ENCODE measurements at regions not wholly inside any gene's neighbourhood (a gene's known extent, or its start where the extent isn't known, plus 50 kb on each side); places are given as distances from the start of the nearest gene placed in this dataset.
"Not testable (repeated sequence)": the region's sequence is repeated elsewhere in the genome, so short reads cannot be mapped to it uniquely, and the experiment has no call there.

DNA sequence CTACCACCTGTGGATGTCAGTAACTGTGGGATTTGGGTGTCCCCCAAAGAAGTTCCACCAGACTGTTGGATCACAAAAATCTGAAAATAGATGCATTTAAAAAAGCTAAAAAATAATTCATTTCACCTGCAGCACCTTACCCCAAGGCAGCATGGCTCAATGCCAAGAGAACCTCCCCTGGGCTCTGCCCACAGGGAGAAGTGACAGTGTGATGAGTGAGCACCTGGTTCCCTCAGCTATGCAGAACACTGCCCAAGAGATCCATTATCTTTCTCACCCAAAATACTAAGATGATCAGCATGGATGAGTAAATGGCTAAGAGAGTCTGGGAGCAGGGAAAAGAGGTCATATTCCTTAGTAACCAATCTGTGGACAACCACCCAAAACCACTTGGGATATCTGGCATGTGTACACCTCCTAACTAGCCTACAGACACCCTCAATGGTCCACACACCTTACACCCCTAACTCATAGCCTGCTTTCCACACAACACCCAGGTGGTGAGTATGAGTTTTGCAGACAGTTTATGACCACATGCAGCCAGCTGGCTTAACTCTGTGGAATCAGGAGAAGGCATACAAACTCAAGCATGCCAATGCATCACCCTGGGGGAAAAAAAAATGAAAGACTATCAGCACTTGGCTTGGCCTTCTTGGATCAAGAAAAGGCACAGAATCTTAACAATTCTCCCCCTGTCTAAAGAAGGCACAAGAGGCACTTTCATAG, 416.5 kb upstream of the SMIM31 start:
- H3K4me3 ChIP-seq (ENCODE audit: low read depth, low read length): no peak overlapping the region
- no peak for DNase-seq (ENCODE audit: low read depth)
- TF ChIP-seq, protein P1, sequence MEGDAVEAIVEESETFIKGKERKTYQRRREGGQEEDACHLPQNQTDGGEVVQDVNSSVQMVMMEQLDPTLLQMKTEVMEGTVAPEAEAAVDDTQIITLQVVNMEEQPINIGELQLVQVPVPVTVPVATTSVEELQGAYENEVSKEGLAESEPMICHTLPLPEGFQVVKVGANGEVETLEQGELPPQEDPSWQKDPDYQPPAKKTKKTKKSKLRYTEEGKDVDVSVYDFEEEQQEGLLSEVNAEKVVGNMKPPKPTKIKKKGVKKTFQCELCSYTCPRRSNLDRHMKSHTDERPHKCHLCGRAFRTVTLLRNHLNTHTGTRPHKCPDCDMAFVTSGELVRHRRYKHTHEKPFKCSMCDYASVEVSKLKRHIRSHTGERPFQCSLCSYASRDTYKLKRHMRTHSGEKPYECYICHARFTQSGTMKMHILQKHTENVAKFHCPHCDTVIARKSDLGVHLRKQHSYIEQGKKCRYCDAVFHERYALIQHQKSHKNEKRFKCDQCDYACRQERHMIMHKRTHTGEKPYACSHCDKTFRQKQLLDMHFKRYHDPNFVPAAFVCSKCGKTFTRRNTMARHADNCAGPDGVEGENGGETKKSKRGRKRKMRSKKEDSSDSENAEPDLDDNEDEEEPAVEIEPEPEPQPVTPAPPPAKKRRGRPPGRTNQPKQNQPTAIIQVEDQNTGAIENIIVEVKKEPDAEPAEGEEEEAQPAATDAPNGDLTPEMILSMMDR (IDR thresholded peaks at IDR 0.05; ENCODE audit: low read depth, low read length, missing control alignments): no peak

DNA sequence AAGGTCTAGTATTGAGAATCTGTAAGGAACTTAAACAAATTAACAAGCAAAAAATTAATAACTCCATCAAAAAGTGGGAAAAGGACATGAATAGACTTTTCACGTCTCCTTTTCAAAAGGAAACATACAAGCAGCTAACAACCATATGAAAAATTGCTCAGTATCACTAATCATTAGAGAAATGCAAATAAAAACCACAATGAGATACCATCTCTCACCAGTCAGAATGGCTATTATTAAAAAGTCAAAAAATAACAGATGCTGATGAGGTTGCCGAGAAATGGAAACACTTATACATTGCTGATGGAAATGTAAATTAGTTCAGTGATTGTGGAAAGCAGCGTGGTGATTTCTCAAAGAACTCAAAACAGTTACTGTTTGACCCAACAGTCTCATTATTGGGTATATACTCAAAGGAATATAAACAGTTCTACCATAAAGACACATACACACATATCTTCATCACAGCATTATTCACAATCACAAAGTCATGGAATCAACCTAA, 410.4 kb upstream of the SMIM31 start:
- DNase-seq (ENCODE audit: low read depth): no peak
- no peak overlapping the region for H3K4me3 ChIP-seq (ENCODE audit: low read depth, low read length)
- TF ChIP-seq, protein P1 (IDR thresholded peaks at IDR 0.05; ENCODE audit: low read depth, low read length, missing control alignments): no peak

DNA sequence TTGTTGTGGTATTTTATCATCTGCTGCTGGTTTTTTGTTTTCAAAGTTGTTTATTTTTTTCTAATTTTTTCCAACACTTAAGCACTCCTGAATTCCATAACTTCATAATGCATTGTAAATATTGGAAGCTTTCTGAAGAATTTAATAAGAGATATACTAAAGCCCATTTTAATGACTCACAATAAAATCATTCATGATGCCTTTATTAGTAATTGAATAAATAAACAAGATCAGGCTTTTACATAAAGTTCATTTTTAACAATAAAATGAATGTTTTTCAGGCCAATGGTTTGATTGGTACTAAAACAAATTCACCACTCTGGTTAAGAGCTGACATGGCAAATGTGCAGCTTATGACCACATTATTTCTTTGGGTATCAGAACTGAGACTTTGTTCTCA, 408.2 kb upstream of the SMIM31 start:
- DNase-seq (ENCODE audit: low read depth): no peak
- no peak overlapping the region for H3K4me3 ChIP-seq (ENCODE audit: low read depth, low read length)
- TF ChIP-seq, protein P1 (IDR thresholded peaks at IDR 0.05; ENCODE audit: low read depth, low read length, missing control alignments): no peak

DNA sequence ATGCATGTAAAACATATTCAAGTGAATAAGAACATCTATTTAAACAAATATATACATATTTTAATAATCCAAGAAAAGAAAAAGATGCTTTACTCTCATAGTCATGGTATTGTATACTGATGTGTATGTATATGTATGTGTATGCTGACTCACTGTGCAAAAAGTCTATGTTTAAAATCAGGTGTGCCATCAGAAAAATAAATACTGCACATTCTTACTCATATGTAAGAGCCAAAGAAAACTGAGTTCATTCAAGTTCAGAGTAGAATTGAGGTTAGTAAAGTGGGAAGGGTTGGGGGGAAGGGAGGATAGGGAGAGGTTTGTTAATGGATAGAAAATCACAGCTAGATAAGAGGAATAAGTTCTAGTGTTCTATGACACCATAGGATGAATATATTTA, 403.9 kb upstream of the SMIM31 start:
- no peak overlapping the region for H3K4me3 ChIP-seq (ENCODE audit: low read depth, low read length)
- no peak for DNase-seq (ENCODE audit: low read depth)

DNA sequence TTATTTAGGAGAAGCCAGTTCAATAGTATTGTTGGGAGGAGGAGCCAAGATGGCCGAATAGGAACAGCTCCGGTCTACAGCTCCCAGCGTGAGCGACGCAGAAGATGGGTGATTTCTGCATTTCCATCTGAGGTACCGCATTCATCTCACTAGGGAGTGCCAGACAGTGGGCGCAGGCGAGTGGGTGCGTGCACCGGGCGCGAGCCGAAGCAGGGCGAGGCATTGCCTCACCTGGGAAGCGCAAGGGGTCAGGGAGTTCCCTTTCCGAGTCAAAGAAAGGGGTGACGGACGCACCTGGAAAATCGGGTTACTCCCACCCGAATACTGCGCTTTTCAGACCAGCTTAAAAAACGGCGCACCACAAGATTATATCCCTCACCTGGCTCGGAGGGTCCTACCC, 403.2 kb upstream of the SMIM31 start:
- H3K4me3 ChIP-seq (ENCODE audit: low read depth, low read length); DNase-seq (ENCODE audit: low read depth): not testable (repeated sequence)

More for the DNA sequence above, 403.9 kb upstream of the SMIM31 start:
- TF ChIP-seq, protein P1 (IDR thresholded peaks at IDR 0.05; ENCODE audit: low read depth, low read length, missing control alignments): no peak

DNA sequence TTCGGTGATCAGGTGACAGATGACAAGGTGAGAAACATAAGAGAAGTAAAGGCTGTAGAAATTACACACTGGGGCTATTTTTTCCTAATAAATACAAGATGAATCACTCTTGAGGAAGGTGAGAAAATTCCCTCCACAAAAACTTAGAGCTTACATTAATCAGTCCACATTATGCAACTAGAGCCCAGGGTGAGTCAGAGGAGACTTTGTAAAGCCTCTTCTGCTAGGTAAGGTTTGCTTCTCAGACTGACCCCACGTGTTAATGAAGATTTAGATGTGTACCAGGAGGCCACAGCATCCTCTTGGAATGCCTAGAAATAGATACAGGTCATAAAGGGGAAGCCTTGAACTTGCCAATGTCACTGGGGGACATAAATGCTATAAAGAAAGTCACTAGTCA, 396.0 kb upstream of the SMIM31 start:
- TF ChIP-seq, protein P1 (IDR thresholded peaks at IDR 0.05; ENCODE audit: low read depth, low read length, missing control alignments): no peak
- H3K4me3 ChIP-seq (ENCODE audit: low read depth, low read length): no peak overlapping the region
- no peak for DNase-seq (ENCODE audit: low read depth)

DNA sequence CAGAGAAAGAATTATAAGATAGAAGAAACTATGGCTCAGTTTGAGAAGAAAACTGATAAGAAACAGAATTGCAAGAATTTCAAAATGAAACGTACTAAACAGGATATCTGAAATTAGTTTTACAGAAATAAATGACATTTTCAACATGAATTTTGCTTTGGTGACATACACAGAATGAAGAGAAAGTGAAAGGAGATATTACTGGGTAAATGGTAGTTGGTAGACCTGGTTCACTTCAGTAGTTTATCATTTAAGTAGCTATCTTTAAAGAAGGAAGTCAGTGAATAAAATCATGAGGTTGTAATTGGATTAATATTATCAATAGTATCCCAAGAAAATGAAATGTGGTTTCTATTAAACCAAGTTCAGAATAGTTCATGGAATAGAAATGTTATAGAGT, 395.5 kb upstream of the SMIM31 start:
- TF ChIP-seq, protein P1 (IDR thresholded peaks at IDR 0.05; ENCODE audit: low read depth, low read length, missing control alignments): no peak
- DNase-seq (ENCODE audit: low read depth): no peak
- no peak overlapping the region for H3K4me3 ChIP-seq (ENCODE audit: low read depth, low read length)
